MG63 (cell line): ENCODE measurements at regions not wholly inside any gene's neighbourhood (a gene's known extent, or its start where the extent isn't known, plus 50 kb on each side); places are given as distances from the start of the nearest gene placed in this dataset.
"Not testable (repeated sequence)": the region's sequence is repeated elsewhere in the genome, so short reads cannot be mapped to it uniquely, and the experiment has no call there.

Experiments
- DNase-seq: peaks from one replicate; pipeline ENCODE4 v3.0.0-alpha.2; 2020
- H3K27me3 ChIP-seq: fragments of 250-450 bp; sonication (Bioruptor Pico); 2 replicates; pipeline ENCODE4 v1.5.1; 2020; ENCODE audit warnings: mild to moderate bottlenecking, moderate library complexity
- H3K36me3 ChIP-seq: fragments of 250-450 bp; sonication (Bioruptor Pico); 2 replicates; pipeline ENCODE4 v1.5.1; 2020; ENCODE audit warnings: mild to moderate bottlenecking, moderate library complexity
- H3K4me3 ChIP-seq: fragments of 250-450 bp; sonication (Bioruptor Pico); 2 replicates; pipeline ENCODE4 v1.5.1; 2020; ENCODE audit warnings: mild to moderate bottlenecking, moderate library complexity
- H3K9me3 ChIP-seq: fragments of 250-450 bp; sonication (Bioruptor Pico); 2 replicates; pipeline ENCODE4 v1.5.1; 2020; ENCODE audit warnings: mild to moderate bottlenecking, moderate library complexity

- no peak overlapping the region for H3K4me3 ChIP-seq
Observed at GRCh38 chr3:191020730-191021396, 158.4 kb upstream of the GMNC start.

GRCh38 chr3:191019855-191020254, 157.4 kb upstream of the GMNC start:
- no peak for DNase-seq
- no peaks in the 10 kb centered on the region for H3K36me3 ChIP-seq
- H3K9me3 ChIP-seq: no peaks in the 10 kb centered on the region
- H3K27me3 ChIP-seq: no peaks in the 10 kb centered on the region
- H3K4me3 ChIP-seq: no peak overlapping the region

More at GRCh38 chr3:191020730-191021396, 158.4 kb upstream of the GMNC start:
- DNase-seq: peak; percentile 3
- Histone ChIP-seq H3K36me3 (no peaks in the 10 kb centered on the region), H3K9me3 (no peaks in the 10 kb centered on the region), H3K27me3 (no peaks in the 10 kb centered on the region)

- H3K27me3 ChIP-seq, H3K4me3 ChIP-seq, DNase-seq: not testable (repeated sequence)
Observed at GRCh38 chr3:191015960-191016359, 153.5 kb upstream of the GMNC start.

GRCh38 chr3:191008074-191008473, 145.6 kb upstream of the GMNC start:
- Histone ChIP-seq H3K9me3 (no peaks in the 10 kb centered on the region), H3K4me3 (no peak overlapping the region), H3K27me3 (no peaks in the 10 kb centered on the region), H3K36me3 (no peaks in the 10 kb centered on the region)
- no peak for DNase-seq

More at GRCh38 chr3:191015960-191016359, 153.5 kb upstream of the GMNC start:
- not testable (repeated sequence) for H3K36me3 ChIP-seq, H3K9me3 ChIP-seq

GRCh38 chr3:191005790-191006189, 143.3 kb upstream of the GMNC start:
- Histone ChIP-seq H3K4me3 (no peak overlapping the region), H3K36me3 (no peaks in the 10 kb centered on the region), H3K9me3 (no peaks in the 10 kb centered on the region), H3K27me3 (no peaks in the 10 kb centered on the region)
- no peak for DNase-seq

GRCh38 chr3:191003742-191004141, 141.2 kb upstream of the GMNC start:
- Histone ChIP-seq H3K4me3 (no peak overlapping the region), H3K27me3 (no peaks in the 10 kb centered on the region), H3K36me3 (no peaks in the 10 kb centered on the region), H3K9me3 (no peaks in the 10 kb centered on the region)
- no peak for DNase-seq

- DNase-seq: no peak
- Histone ChIP-seq H3K36me3 (no peaks in the 10 kb centered on the region), H3K27me3 (no peaks in the 10 kb centered on the region), H3K4me3 (no peak overlapping the region), H3K9me3 (no peaks in the 10 kb centered on the region)
Observed at GRCh38 chr3:190996181-190996775, 133.8 kb upstream of the GMNC start.

- Histone ChIP-seq H3K4me3 (no peak overlapping the region), H3K9me3 (no peaks in the 10 kb centered on the region), H3K36me3 (no peaks in the 10 kb centered on the region), H3K27me3 (no peaks in the 10 kb centered on the region)
- DNase-seq: no peak
Observed at GRCh38 chr3:190995156-190995555, 132.7 kb upstream of the GMNC start.

GRCh38 chr3:190990898-190991297, 128.4 kb upstream of the GMNC start:
- Histone ChIP-seq H3K4me3 (no peak overlapping the region), H3K27me3 (no peaks in the 10 kb centered on the region), H3K36me3 (no peaks in the 10 kb centered on the region), H3K9me3 (peaks cover 1% of the 10 kb centered on the region; the same call in 1 of the 2 replicates)
- DNase-seq: no peak

GRCh38 chr3:190989218-190989617, 126.7 kb upstream of the GMNC start:
- no peaks in the 10 kb centered on the region for H3K36me3 ChIP-seq
- H3K4me3 ChIP-seq: no peak overlapping the region
- DNase-seq: no peak
- peaks cover 1% of the 10 kb centered on the region; the same call in 1 of the 2 replicates for H3K9me3 ChIP-seq
- no peaks in the 10 kb centered on the region for H3K27me3 ChIP-seq

GRCh38 chr3:190988102-190988501, 125.6 kb upstream of the GMNC start:
- Histone ChIP-seq H3K27me3 (no peaks in the 10 kb centered on the region), H3K9me3 (peaks cover 1% of the 10 kb centered on the region; the same call in 1 of the 2 replicates), H3K4me3 (no peak overlapping the region), H3K36me3 (no peaks in the 10 kb centered on the region)
- no peak for DNase-seq

GRCh38 chr3:190984502-190985244, 122.2 kb upstream of the GMNC start:
- no peaks in the 10 kb centered on the region for H3K27me3 ChIP-seq
- peaks cover 1% of the 10 kb centered on the region; the same call in 1 of the 2 replicates for H3K9me3 ChIP-seq
- no peak for DNase-seq
- H3K4me3 ChIP-seq: no peak overlapping the region
- H3K36me3 ChIP-seq: no peaks in the 10 kb centered on the region

- no peaks in the 10 kb centered on the region for H3K27me3 ChIP-seq
- H3K36me3 ChIP-seq: no peaks in the 10 kb centered on the region
- no peak overlapping the region for H3K4me3 ChIP-seq
- H3K9me3 ChIP-seq: peaks cover 1% of the 10 kb centered on the region; the same call in 1 of the 2 replicates
- no peak for DNase-seq
Observed at GRCh38 chr3:190983875-190984274, 121.4 kb upstream of the GMNC start.

GRCh38 chr3:190973771-190974170, 111.3 kb upstream of the GMNC start:
- H3K4me3 ChIP-seq: no peak overlapping the region
- no peak for DNase-seq
- no peaks in the 10 kb centered on the region for H3K9me3 ChIP-seq
- no peaks in the 10 kb centered on the region for H3K27me3 ChIP-seq
- H3K36me3 ChIP-seq: no peaks in the 10 kb centered on the region

- Histone ChIP-seq H3K4me3 (no peak overlapping the region), H3K27me3 (no peaks in the 10 kb centered on the region), H3K9me3 (no peaks in the 10 kb centered on the region), H3K36me3 (no peaks in the 10 kb centered on the region)
- DNase-seq: peak; percentile 78
Observed at GRCh38 chr3:190972840-190973270, 110.4 kb upstream of the GMNC start.

- Histone ChIP-seq H3K9me3 (no peaks in the 10 kb centered on the region), H3K27me3 (no peaks in the 10 kb centered on the region), H3K36me3 (no peaks in the 10 kb centered on the region), H3K4me3 (no peak overlapping the region)
- no peak for DNase-seq
Observed at GRCh38 chr3:190972196-190972595, 109.7 kb upstream of the GMNC start.

- Histone ChIP-seq H3K27me3 (no peaks in the 10 kb centered on the region), H3K36me3 (no peaks in the 10 kb centered on the region), H3K9me3 (no peaks in the 10 kb centered on the region), H3K4me3 (no peak overlapping the region)
- no peak for DNase-seq
Observed at GRCh38 chr3:190970560-190970959, 108.1 kb upstream of the GMNC start.
